Fibroblast of skin of scalp (primary cell): ENCODE measurements at regions not wholly inside any gene's neighbourhood (a gene's known extent, or its start where the extent isn't known, plus 50 kb on each side); places are given as distances from the start of the nearest gene placed in this dataset.
"Not testable (repeated sequence)": the region's sequence is repeated elsewhere in the genome, so short reads cannot be mapped to it uniquely, and the experiment has no call there.

ENCODE experiments used
- DNase-seq: peaks from one replicate; pipeline ENCODE4 v3.0.0-alpha.2; 2013

- no peak for DNase-seq
Measured at GRCh38 chr14:28138341-28138740, 628.2 kb upstream of the FOXG1 start.

- DNase-seq: no peak
Measured at GRCh38 chr14:28141662-28142061, 624.9 kb upstream of the FOXG1 start.

GRCh38 chr14:28142400-28143015 is 624.1 kb upstream of the FOXG1 start:
- DNase-seq: no peak

- DNase-seq: no peak
Measured at GRCh38 chr14:28143316-28143715, 623.3 kb upstream of the FOXG1 start.

- DNase-seq: no peak
Measured at GRCh38 chr14:28151926-28152325, 614.7 kb upstream of the FOXG1 start.

GRCh38 chr14:28152453-28153044 is 614.0 kb upstream of the FOXG1 start:
- no peak for DNase-seq

GRCh38 chr14:28157289-28157869 is 609.2 kb upstream of the FOXG1 start:
- no peak for DNase-seq

- no peak for DNase-seq
Measured at GRCh38 chr14:28157887-28158791, 608.4 kb upstream of the FOXG1 start.

- DNase-seq: no peak
Measured at GRCh38 chr14:28161040-28161439, 605.5 kb upstream of the FOXG1 start.

- DNase-seq: no peak
Measured at GRCh38 chr14:28163233-28163632, 603.4 kb upstream of the FOXG1 start.

GRCh38 chr14:28163897-28164296 is 602.7 kb upstream of the FOXG1 start:
- DNase-seq: no peak

- not testable (repeated sequence) for DNase-seq
Measured at GRCh38 chr14:28187902-28188830, 578.4 kb upstream of the FOXG1 start.

GRCh38 chr14:28196878-28197277 is 569.7 kb upstream of the FOXG1 start:
- DNase-seq: no peak

GRCh38 chr14:28220391-28220790 is 546.2 kb upstream of the FOXG1 start:
- no peak for DNase-seq

- no peak for DNase-seq
Measured at GRCh38 chr14:28240909-28241308, 525.7 kb upstream of the FOXG1 start.

GRCh38 chr14:28242895-28243294 is 523.7 kb upstream of the FOXG1 start:
- DNase-seq: no peak

GRCh38 chr14:28243600-28243999 is 523.0 kb upstream of the FOXG1 start:
- DNase-seq: peak; percentile 3

- no peak for DNase-seq
Measured at GRCh38 chr14:28245216-28245615, 521.4 kb upstream of the FOXG1 start.

- no peak for DNase-seq
Measured at GRCh38 chr14:28247491-28247890, 519.1 kb upstream of the FOXG1 start.

- DNase-seq: not testable (repeated sequence)
Measured at GRCh38 chr14:28252124-28252523, 514.5 kb upstream of the FOXG1 start.

- peak; percentile 22 for DNase-seq
Measured at GRCh38 chr14:28254768-28255167, 511.8 kb upstream of the FOXG1 start.

GRCh38 chr14:28264306-28264705 is 502.3 kb upstream of the FOXG1 start:
- DNase-seq: peak; percentile 1
